ENCODE measurements at regions not wholly inside any gene's neighbourhood (a gene's known extent, or its start where the extent isn't known, plus 50 kb on each side); places are given as distances from the start of the nearest gene placed in this dataset.
A peak's percentile ranks its signal among the peaks of the same experiment; 100 is the strongest.
"Not testable (repeated sequence)": the region's sequence is repeated elsewhere in the genome, so short reads cannot be mapped to it uniquely, and the experiment has no call there.

GRCh38 chr15:89017370-89018066 lies 70.7 kb upstream of the ABHD2 start:
- Histone ChIP-seq H3K4me1 (peaks cover 2 to 53% (median 35%) of the 10 kb centered on the region in 9 donors), H3K4me3 (peak overlapping the region in 9 of 10 donors; percentile 2 to 49 (median 47)), H3K9me3 (peaks cover 0 to 10% (median 0%) of the 10 kb centered on the region in 11 donors), H3K27ac (peak overlapping the region; percentile 16 to 85 (median 80)), H3K36me3 (no peaks in the 10 kb centered on the region), H3K27me3 (no peaks in the 10 kb centered on the region)
- peak; percentile 68 to 86 (median 80) for TF ChIP-seq CTCF (IDR thresholded peaks at IDR 0.05)
- DNase-seq: peak; percentile 79 to 83
- WGBS, 2 donors: 2 to 3% methylated on average over 38 of the region's 38 CpGs
- ATAC-seq: peak; percentile 61 to 78 (median 69)
- intact Hi-C loops (cut with DNase I): loop anchor here in 7 of 10 donors (1.0 to 5.0 kb wide), 5 partner anchors 105 to 115 kb away; partner anchors contain the start of gene MFGE8 (in 1 of the 7)

- no peaks in the 10 kb centered on the region for H3K27me3 ChIP-seq
- intact Hi-C loops (cut with DNase I): loop anchor here in 7 of 10 donors (1.0 to 5.0 kb wide), 5 partner anchors 106 to 116 kb away; partner anchors contain the start of gene MFGE8 (in 1 of the 7)
- WGBS, 2 donors: 31 to 32% methylated on average over 7 of the region's 7 CpGs
- H3K27ac ChIP-seq: peak overlapping the region in 9 of 10 donors; percentile 31 to 85 (median 80)
- no peak for TF ChIP-seq CTCF (IDR thresholded peaks at IDR 0.05)
- ATAC-seq (peak; percentile 81 to 94 (median 88)), DNase-seq (peak; percentile 59 to 81)
- peaks cover 0 to 9% (median 0%) of the 10 kb centered on the region in 11 donors for H3K9me3 ChIP-seq
- H3K4me3 ChIP-seq: peak overlapping the region in 4 of 10 donors; percentile 47 to 49 (median 48)
- peaks cover 2 to 53% (median 35%) of the 10 kb centered on the region in 9 donors for H3K4me1 ChIP-seq
- no peaks in the 10 kb centered on the region for H3K36me3 ChIP-seq
Measured at GRCh38 chr15:89018207-89018606, 70.0 kb upstream of the ABHD2 start.

- Histone ChIP-seq H3K27ac (peak overlapping the region in 4 of 10 donors; percentile 80 to 85 (median 84)), H3K9me3 (peaks cover 0 to 14% (median 0%) of the 10 kb centered on the region in 11 donors), H3K27me3 (no peaks in the 10 kb centered on the region), H3K4me1 (peaks cover 2 to 53% (median 35%) of the 10 kb centered on the region in 9 donors), H3K4me3 (no peak overlapping the region), H3K36me3 (no peaks in the 10 kb centered on the region)
- ATAC-seq (no peak), DNase-seq (no peak)
- TF ChIP-seq CTCF (IDR thresholded peaks at IDR 0.05): no peak
- 60 to 75% methylated on average over 3 of the region's 3 CpGs for WGBS, 2 donors
- intact Hi-C loops (cut with DNase I): loop anchor here in 5 of 10 donors (2.0 to 5.0 kb wide), 4 partner anchors 107 to 117 kb away; partner anchors contain the start of gene MFGE8 (in 1 of the 5)
Measured at GRCh38 chr15:89019436-89019835, 68.8 kb upstream of the ABHD2 start.

GRCh38 chr15:89021224-89021623 lies 67.0 kb upstream of the ABHD2 start:
- Histone ChIP-seq H3K4me1 (peaks cover 2 to 50% (median 35%) of the 10 kb centered on the region in 9 donors), H3K36me3 (no peaks in the 10 kb centered on the region), H3K27ac (peak overlapping the region in 7 of 10 donors; percentile 32 to 57 (median 46)), H3K4me3 (no peak overlapping the region), H3K9me3 (peaks cover 0 to 26% (median 0%) of the 10 kb centered on the region in 11 donors), H3K27me3 (no peaks in the 10 kb centered on the region)
- 70 to 76% methylated on average over 2 of the region's 2 CpGs for WGBS, 2 donors
- ATAC-seq (no peak), DNase-seq (no peak)
- intact Hi-C loops (cut with DNase I): no loop called here
- no peak for TF ChIP-seq CTCF (IDR thresholded peaks at IDR 0.05)

DNA sequence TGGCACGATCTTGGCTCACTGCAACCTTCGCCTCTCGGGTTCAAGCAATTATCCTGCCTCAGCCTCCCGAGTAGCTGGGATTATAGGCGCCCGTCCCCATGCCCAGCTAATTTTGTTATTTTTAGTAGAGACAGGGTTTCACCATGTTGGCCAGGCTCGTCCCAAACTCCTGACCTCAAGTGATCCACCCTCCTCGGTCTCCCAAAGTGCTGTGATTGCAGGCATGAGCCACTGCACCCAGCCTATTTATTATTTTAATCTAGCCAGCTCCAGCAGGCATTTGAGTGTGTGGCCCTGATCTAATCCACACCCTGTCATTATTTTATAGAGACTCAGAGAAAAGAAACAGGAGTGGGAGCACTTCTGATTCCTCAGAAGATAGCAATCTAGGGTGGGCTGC lies 66.4 kb upstream of the ABHD2 start:
- H3K27me3 ChIP-seq; H3K36me3 ChIP-seq; H3K4me3 ChIP-seq; ATAC-seq; intact Hi-C loops (cut with DNase I); DNase-seq: not testable (repeated sequence)
- peaks cover 2 to 44% (median 30%) of the 10 kb centered on the region in 9 donors for H3K4me1 ChIP-seq
- peaks cover 0 to 27% (median 0%) of the 10 kb centered on the region in 11 donors for H3K9me3 ChIP-seq
- WGBS, 2 donors: 65 to 70% methylated on average over 8 of the region's 8 CpGs
- H3K27ac ChIP-seq: peak overlapping the region in 7 of 10 donors; percentile 32 to 57 (median 46)

Measured in heart right ventricle (tissue), 16 donors.